IMR-90 (cell line): ENCODE measurements at regions not wholly inside any gene's neighbourhood (a gene's known extent, or its start where the extent isn't known, plus 50 kb on each side); places are given as distances from the start of the nearest gene placed in this dataset.

Source experiments
- ATAC-seq: fragments of 200-7000 bp; cut with Tn5 transposase; 2 replicates; pipeline ENCODE4 v1.9.1; 2020; ENCODE audit warnings: low read depth, mild to moderate bottlenecking, moderate library complexity
- BruUV-seq: library from RNA; stranded (reverse); fragments of 400-500 nt; replicated peaks from 2 replicates; lab custom pipeline; 2021; lab: Mats Ljungman, UMichigan
- CTCF ChIA-PET: fragments of 300-600 bp; formaldehyde crosslinking; extraction: SDS; loops from one replicate; lab custom pipeline; 2021; ENCODE audit warnings: antibody characterized with exemption; lab: Yijun Ruan, JAX
- POLR2A ChIA-PET: fragments of 300-600 bp; sonication (Branson Sonifier 250); formaldehyde crosslinking; loops from one replicate; lab custom pipeline; 2022; ENCODE audit warnings: antibody characterized with exemption; ENCODE audit not compliant: unreplicated experiment; lab: Charles Lee
- DNase-seq: peaks from one replicate; pipeline ENCODE4 v3.0.0; 2013
- H2AFZ ChIP-seq: replicated peaks from 2 replicates; pipeline ENCODE3; 2013; ENCODE audit warnings: low read length, mild to moderate bottlenecking; ENCODE audit not compliant: poor library complexity
- H2AK5ac ChIP-seq: 2 replicates; pipeline ENCODE4 v1.6.1; 2013; ENCODE audit warnings: low read depth, low read length, inconsistent platforms
- H2AK9ac ChIP-seq: replicated peaks from 2 replicates; pipeline ENCODE3; 2013; ENCODE audit warnings: mild to moderate bottlenecking, low read depth, low read length, moderate library complexity; ENCODE audit not compliant: poor library complexity
- H2BK120ac ChIP-seq: 2 replicates; pipeline ENCODE4 v1.6.1; 2013; ENCODE audit warnings: low read depth, low read length, inconsistent platforms
- H2BK15ac ChIP-seq: 3 replicates; pipeline ENCODE4 v1.6.1; 2013; ENCODE audit warnings: low read depth, low read length, inconsistent platforms
- H2BK20ac ChIP-seq: 2 replicates; pipeline ENCODE4 v1.6.1; 2013; ENCODE audit warnings: low read depth, mild to moderate bottlenecking, inconsistent platforms, low read length, moderate library complexity
- H2BK5ac ChIP-seq: 2 replicates; pipeline ENCODE4 v1.6.1; 2013; ENCODE audit warnings: mild to moderate bottlenecking, low read depth, low read length, inconsistent platforms; ENCODE audit not compliant: poor library complexity, severe bottlenecking
- H3K14ac ChIP-seq: replicated peaks from 2 replicates; pipeline ENCODE4 v1.6.1; 2013; ENCODE audit warnings: low read depth, low read length, inconsistent platforms
- H3K18ac ChIP-seq: 2 replicates; pipeline ENCODE4 v1.6.1; 2013; ENCODE audit warnings: low read depth, low read length, control low read depth
- H3K23ac ChIP-seq: 2 replicates; pipeline ENCODE4 v1.6.1; 2013; ENCODE audit warnings: low read depth, low read length, inconsistent platforms
- H3K27ac ChIP-seq: 2 replicates; pipeline ENCODE4 v1.5.1; 2013; ENCODE audit warnings: mild to moderate bottlenecking, control low read depth, low read length; ENCODE audit not compliant: insufficient read depth
- H3K27me3 ChIP-seq: 2 replicates; pipeline ENCODE4 v1.6.1; 2013; ENCODE audit warnings: low read length; ENCODE audit not compliant: control insufficient read depth, insufficient read depth
- H3K36me3 ChIP-seq: 2 replicates; pipeline ENCODE4 v1.6.1; 2013; ENCODE audit warnings: low read length, mixed read lengths; ENCODE audit not compliant: control insufficient read depth, insufficient read depth
- H3K4ac ChIP-seq: 2 replicates; pipeline ENCODE4 v1.6.1; 2013; ENCODE audit warnings: low read depth, low read length, inconsistent platforms
- H3K4me1 ChIP-seq: 2 replicates; pipeline ENCODE4 v1.6.1; 2013; ENCODE audit warnings: low read length, mixed read lengths; ENCODE audit not compliant: control insufficient read depth, insufficient read depth
- H3K4me2 ChIP-seq: 2 replicates; pipeline ENCODE4 v1.6.1; 2013; ENCODE audit warnings: low read depth, mild to moderate bottlenecking, control low read depth, low read length, moderate library complexity
- H3K4me3 ChIP-seq: 2 replicates; pipeline ENCODE4 v1.5.1; 2013; ENCODE audit warnings: low read depth, mild to moderate bottlenecking, control low read depth, low read length, moderate library complexity; ENCODE audit not compliant: insufficient read depth
- H3K56ac ChIP-seq: 2 replicates; pipeline ENCODE4 v1.6.1; 2013; ENCODE audit warnings: low read length, inconsistent platforms; ENCODE audit not compliant: insufficient read depth; ENCODE audit errors: extremely low read depth
- H3K79me1 ChIP-seq, 2 experiments: 2 replicates each; pipeline ENCODE4 v1.6.1; 2013; ENCODE audit warnings: low read length in 2 of 2, inconsistent platforms in 1 of 2, low read depth in 1 of 2
- H3K9ac ChIP-seq: 2 replicates; pipeline ENCODE4 v1.6.1; 2013; ENCODE audit warnings: low read depth, low read length, control low read depth
- H3K9me1 ChIP-seq: 2 replicates; pipeline ENCODE4 v1.6.1; 2013; ENCODE audit warnings: low read length, inconsistent platforms; ENCODE audit not compliant: insufficient read depth
- H3K9me3 ChIP-seq: 2 replicates; pipeline ENCODE4 v1.6.1; 2013; ENCODE audit warnings: low read length; ENCODE audit not compliant: control insufficient read depth, insufficient read depth
- H4K20me1 ChIP-seq: 2 replicates; pipeline ENCODE4 v1.6.1; 2013; ENCODE audit warnings: low read length, inconsistent platforms; ENCODE audit not compliant: insufficient read depth
- H4K5ac ChIP-seq: 2 replicates; pipeline ENCODE4 v1.6.1; 2013; ENCODE audit warnings: mild to moderate bottlenecking, low read depth, low read length, control low read depth
- H4K8ac ChIP-seq, 2 experiments: 2 replicates each; pipeline ENCODE4 v1.6.1; 2013; ENCODE audit warnings: low read depth in 2 of 2, low read length in 2 of 2, control low read depth in 1 of 2, inconsistent platforms in 1 of 2
- H4K91ac ChIP-seq: 2 replicates; pipeline ENCODE4 v1.6.1; 2013; ENCODE audit warnings: low read depth, low read length, inconsistent platforms; ENCODE audit not compliant: insufficient read depth
- BHLHE40 ChIP-seq: fragments of 150-350 bp; IDR thresholded peaks from 2 replicates; pipeline ENCODE4 v1.6.1; 2016; ENCODE audit warnings: mild to moderate bottlenecking, low read depth, low read length
- CEBPB ChIP-seq: IDR thresholded peaks from 2 replicates; pipeline ENCODE4 v1.6.1; 2012; ENCODE audit warnings: low read depth, low read length, improper control_type of control experiment
- CHD1 ChIP-seq: IDR thresholded peaks from 2 replicates; pipeline ENCODE4 v1.6.1; 2012; ENCODE audit warnings: low read depth, low read length, improper control_type of control experiment
- FOS ChIP-seq: fragments of 150-350 bp; IDR thresholded peaks from 2 replicates; pipeline ENCODE4 v1.6.1; 2016; ENCODE audit warnings: low read depth, low read length
- MAFK ChIP-seq: IDR thresholded peaks from 2 replicates; pipeline ENCODE4 v1.6.1; 2012; ENCODE audit warnings: low read depth, low read length, improper control_type of control experiment
- MXI1 ChIP-seq: IDR thresholded peaks from 2 replicates; pipeline ENCODE4 v1.6.1; 2012; ENCODE audit warnings: low read depth, mild to moderate bottlenecking, low read length, moderate library complexity, borderline replicate concordance
- NFE2L2 ChIP-seq: fragments of 150-350 bp; IDR thresholded peaks from 2 replicates; pipeline ENCODE4 v1.6.1; 2016; ENCODE audit warnings: low read depth, mild to moderate bottlenecking, low read length
- POLR2A ChIP-seq: IDR thresholded peaks from 2 replicates; pipeline ENCODE4 v1.6.1; 2012; ENCODE audit warnings: mild to moderate bottlenecking, low read depth, low read length
- RAD21 ChIP-seq: IDR thresholded peaks from 2 replicates; pipeline ENCODE4 v1.6.1; 2012; ENCODE audit warnings: low read length, improper control_type of control experiment
- RCOR1 ChIP-seq: IDR thresholded peaks from 2 replicates; pipeline ENCODE4 v1.6.1; 2012; ENCODE audit warnings: mild to moderate bottlenecking, low read length, improper control_type of control experiment; ENCODE audit not compliant: insufficient replicate concordance
- RFX5 ChIP-seq: IDR thresholded peaks from 2 replicates; pipeline ENCODE4 v1.8.0; 2012; ENCODE audit warnings: low read depth, mild to moderate bottlenecking, low read length, moderate library complexity
- SMC3 ChIP-seq: fragments of 150-350 bp; IDR thresholded peaks from 2 replicates; pipeline ENCODE4 v1.6.1; 2016; ENCODE audit warnings: low read depth, mild to moderate bottlenecking, antibody characterized with exemption, low read length, moderate library complexity
- WGBS, 2 experiments: methylation state at CpG; one replicate each; pipeline versions ENCODE4 v1.1.5 to v1.1.7; 2013; ENCODE audit warnings: missing lambda C conversion rate in 2 of 2; ENCODE audit not compliant: insufficient read length in 1 of 2; ENCODE audit errors: extremely low coverage in 2 of 2; 5-methylcytosine and 5-hydroxymethylcytosine counted together
- dilution Hi-C: fragments of 300-500 bp; cut with HindIII; formaldehyde crosslinking; loops from one replicate; pipeline ENCODE4 v1.14.3; 2018; ENCODE audit warnings: low sequenced_read_pairs; ENCODE audit not compliant: unreplicated experiment
- in situ Hi-C: fragments of 300-500 bp; cut with MboI; formaldehyde crosslinking; loops from 3 replicates; pipeline ENCODE4 v1.14.3; 2019; ENCODE audit warnings: low sequenced_read_pairs, inconsistent platforms, mixed read lengths
- intact Hi-C: fragments of 100-400 bp; cut with micrococcal nuclease; formaldehyde crosslinking; loops from 2 replicates; pipeline ENCODE4 v1.10.0; 2022
- TF ChIP-seq, protein P1 (sequence below): conservative IDR thresholded peaks from 2 replicates; pipeline ENCODE4 v1.5.1; 2012; ENCODE audit warnings: mild to moderate bottlenecking, low read depth, low read length, improper control_type of control experiment
- TF ChIP-seq, protein P2 (sequence below): fragments of 150-350 bp; IDR thresholded peaks from 2 replicates; pipeline ENCODE4 v1.6.1; 2017; ENCODE audit warnings: mild to moderate bottlenecking, antibody characterized with exemption, low read length, low read depth
- TF ChIP-seq, protein P3 (sequence below): fragments of 150-350 bp; IDR thresholded peaks from 2 replicates; pipeline ENCODE4 v1.6.1; 2016; ENCODE audit warnings: low read depth, mild to moderate bottlenecking, low read length, moderate library complexity, borderline replicate concordance

DNA sequence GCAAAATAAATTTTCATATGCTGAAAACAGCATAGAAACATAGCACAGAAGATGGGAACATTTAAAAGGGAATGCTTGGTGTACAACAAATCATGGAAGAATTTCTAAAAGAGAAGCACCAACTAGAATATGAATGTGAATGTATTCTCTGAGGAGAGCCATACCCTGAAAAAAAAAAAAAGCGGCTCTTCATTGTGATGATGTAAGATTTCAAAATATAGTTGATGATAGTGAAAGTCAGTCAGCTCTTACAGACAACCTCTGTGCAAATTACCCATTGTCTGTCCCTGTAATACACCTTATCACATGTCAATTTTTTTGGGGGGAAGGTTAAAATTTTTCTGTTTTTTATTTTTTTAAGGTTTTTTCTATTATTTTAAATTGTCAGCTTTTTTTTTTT is 58.6 kb upstream of the PTCHD4 start:
- no peaks in the 10 kb centered on the region for H3K79me1 ChIP-seq
- H3K14ac ChIP-seq: no peak overlapping the region
- ChIA-PET POLR2A (no interaction called here), CTCF (no interaction called here)
- H2AK9ac ChIP-seq: no peak overlapping the region
- intact Hi-C loops: no loop called here
- H3K18ac ChIP-seq: no peak overlapping the region
- H3K27me3 ChIP-seq: no peaks in the 10 kb centered on the region
- no peaks in the 10 kb centered on the region for H3K9me1 ChIP-seq
- no peaks in the 10 kb centered on the region for H3K9me3 ChIP-seq
- no peaks in the 10 kb centered on the region for H4K20me1 ChIP-seq
- H3K4me3 ChIP-seq: no peak overlapping the region
- H4K8ac ChIP-seq: no peak overlapping the region
- no peaks in the 10 kb centered on the region for H3K4me1 ChIP-seq
- H3K4me2 ChIP-seq: no peak overlapping the region
- H2BK5ac ChIP-seq: no peak overlapping the region
- H2BK120ac ChIP-seq: no peak overlapping the region
- no peaks in the 10 kb centered on the region for H3K36me3 ChIP-seq
- dilution Hi-C loops: no loop called here
- H3K9ac ChIP-seq: no peak overlapping the region
- H3K56ac ChIP-seq: no peak overlapping the region
- WGBS, 2 experiments: no CpG with 5 or more reads among the region's 1 CpG
- H3K4ac ChIP-seq: no peak overlapping the region
- H2BK15ac ChIP-seq: no peak overlapping the region
- DNase-seq (no peak), ATAC-seq (no peak)
- no peak overlapping the region for H4K5ac ChIP-seq
- in situ Hi-C loops: no loop called here
- H2AK5ac ChIP-seq: no peak overlapping the region
- no peak overlapping the region for H3K23ac ChIP-seq
- H4K91ac ChIP-seq: no peak overlapping the region
- TF ChIP-seq BHLHE40: no peak
- no peak for TF ChIP-seq MAFK
- TF ChIP-seq RCOR1: no peak
- no peak for TF ChIP-seq CEBPB
- no peak for TF ChIP-seq RFX5
- TF ChIP-seq, protein P1, sequence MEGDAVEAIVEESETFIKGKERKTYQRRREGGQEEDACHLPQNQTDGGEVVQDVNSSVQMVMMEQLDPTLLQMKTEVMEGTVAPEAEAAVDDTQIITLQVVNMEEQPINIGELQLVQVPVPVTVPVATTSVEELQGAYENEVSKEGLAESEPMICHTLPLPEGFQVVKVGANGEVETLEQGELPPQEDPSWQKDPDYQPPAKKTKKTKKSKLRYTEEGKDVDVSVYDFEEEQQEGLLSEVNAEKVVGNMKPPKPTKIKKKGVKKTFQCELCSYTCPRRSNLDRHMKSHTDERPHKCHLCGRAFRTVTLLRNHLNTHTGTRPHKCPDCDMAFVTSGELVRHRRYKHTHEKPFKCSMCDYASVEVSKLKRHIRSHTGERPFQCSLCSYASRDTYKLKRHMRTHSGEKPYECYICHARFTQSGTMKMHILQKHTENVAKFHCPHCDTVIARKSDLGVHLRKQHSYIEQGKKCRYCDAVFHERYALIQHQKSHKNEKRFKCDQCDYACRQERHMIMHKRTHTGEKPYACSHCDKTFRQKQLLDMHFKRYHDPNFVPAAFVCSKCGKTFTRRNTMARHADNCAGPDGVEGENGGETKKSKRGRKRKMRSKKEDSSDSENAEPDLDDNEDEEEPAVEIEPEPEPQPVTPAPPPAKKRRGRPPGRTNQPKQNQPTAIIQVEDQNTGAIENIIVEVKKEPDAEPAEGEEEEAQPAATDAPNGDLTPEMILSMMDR: no peak
- TF ChIP-seq POLR2A: no peak
- TF ChIP-seq, protein P2, sequence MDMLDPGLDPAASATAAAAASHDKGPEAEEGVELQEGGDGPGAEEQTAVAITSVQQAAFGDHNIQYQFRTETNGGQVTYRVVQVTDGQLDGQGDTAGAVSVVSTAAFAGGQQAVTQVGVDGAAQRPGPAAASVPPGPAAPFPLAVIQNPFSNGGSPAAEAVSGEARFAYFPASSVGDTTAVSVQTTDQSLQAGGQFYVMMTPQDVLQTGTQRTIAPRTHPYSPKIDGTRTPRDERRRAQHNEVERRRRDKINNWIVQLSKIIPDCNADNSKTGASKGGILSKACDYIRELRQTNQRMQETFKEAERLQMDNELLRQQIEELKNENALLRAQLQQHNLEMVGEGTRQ: no peak
- no peak for TF ChIP-seq CHD1
- no peak for TF ChIP-seq SMC3
- no peak for TF ChIP-seq MXI1
- TF ChIP-seq, protein P3, sequence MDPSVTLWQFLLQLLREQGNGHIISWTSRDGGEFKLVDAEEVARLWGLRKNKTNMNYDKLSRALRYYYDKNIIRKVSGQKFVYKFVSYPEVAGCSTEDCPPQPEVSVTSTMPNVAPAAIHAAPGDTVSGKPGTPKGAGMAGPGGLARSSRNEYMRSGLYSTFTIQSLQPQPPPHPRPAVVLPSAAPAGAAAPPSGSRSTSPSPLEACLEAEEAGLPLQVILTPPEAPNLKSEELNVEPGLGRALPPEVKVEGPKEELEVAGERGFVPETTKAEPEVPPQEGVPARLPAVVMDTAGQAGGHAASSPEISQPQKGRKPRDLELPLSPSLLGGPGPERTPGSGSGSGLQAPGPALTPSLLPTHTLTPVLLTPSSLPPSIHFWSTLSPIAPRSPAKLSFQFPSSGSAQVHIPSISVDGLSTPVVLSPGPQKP: no peak
- TF ChIP-seq FOS: no peak
- no peak for TF ChIP-seq NFE2L2
- no peak for TF ChIP-seq RAD21
- H2BK20ac ChIP-seq: no peak overlapping the region
- H2AFZ ChIP-seq: no peak overlapping the region
- BruUV-seq: no TSS peak
- no peak overlapping the region for H3K27ac ChIP-seq
